ENCODE measurements at regions not wholly inside any gene's neighbourhood (a gene's known extent, or its start where the extent isn't known, plus 50 kb on each side); places are given as distances from the start of the nearest gene placed in this dataset.

- TF ChIP-seq CTCF (conservative IDR thresholded peaks at IDR 0.05; ENCODE audit: low read length) (no peak), EZH2phosphoT487 (IDR thresholded peaks at IDR 0.05; ENCODE audit: borderline replicate concordance, low read depth, low read length) (no peak)
Measured at GRCh38 chr16:51024703-51025102, 126.4 kb downstream of the SALL1 start.
